ENCODE measurements at regions not wholly inside any gene's neighbourhood (a gene's known extent, or its start where the extent isn't known, plus 50 kb on each side); places are given as distances from the start of the nearest gene placed in this dataset.
"Not testable (repeated sequence)": the region's sequence is repeated elsewhere in the genome, so short reads cannot be mapped to it uniquely, and the experiment has no call there.

GRCh38 chr4:170589597-170590191, 499.9 kb upstream of the AADAT start:
- DNase-seq (ENCODE audit: low spot score): peak; percentile 22

GRCh38 chr4:170581969-170582368, 492.2 kb upstream of the AADAT start:
- DNase-seq (ENCODE audit: low spot score): no peak

GRCh38 chr4:170581322-170581721, 491.6 kb upstream of the AADAT start:
- DNase-seq (ENCODE audit: low spot score): no peak

GRCh38 chr4:170580651-170581050, 490.9 kb upstream of the AADAT start:
- no peak for DNase-seq (ENCODE audit: low spot score)

GRCh38 chr4:170538821-170539473, 449.2 kb upstream of the AADAT start:
- DNase-seq (ENCODE audit: low spot score): no peak

GRCh38 chr4:170529748-170530722, 440.3 kb upstream of the AADAT start:
- no peak for DNase-seq (ENCODE audit: low spot score)

- DNase-seq (ENCODE audit: low spot score): no peak
These were observed 436.7 kb upstream of the AADAT start for GRCh38 chr4:170526471-170526870.

- no peak for DNase-seq (ENCODE audit: low spot score)
These were observed 432.7 kb upstream of the AADAT start for GRCh38 chr4:170522427-170522970.

GRCh38 chr4:170497689-170498088, 407.9 kb upstream of the AADAT start:
- DNase-seq (ENCODE audit: low spot score): no peak

GRCh38 chr4:170497112-170497511, 407.4 kb upstream of the AADAT start:
- peak; percentile 6 for DNase-seq (ENCODE audit: low spot score)

- DNase-seq (ENCODE audit: low spot score): no peak
These were observed 402.2 kb upstream of the AADAT start for GRCh38 chr4:170491981-170492380.

GRCh38 chr4:170476351-170476750, 386.6 kb upstream of the AADAT start:
- DNase-seq (ENCODE audit: low spot score): no peak

- no peak for DNase-seq (ENCODE audit: low spot score)
These were observed 375.7 kb upstream of the AADAT start for GRCh38 chr4:170465429-170465828.

GRCh38 chr4:170464614-170465197, 374.9 kb upstream of the AADAT start:
- DNase-seq (ENCODE audit: low spot score): no peak

GRCh38 chr4:170446782-170447181, 357.0 kb upstream of the AADAT start:
- no peak for DNase-seq (ENCODE audit: low spot score)

- DNase-seq (ENCODE audit: low spot score): not testable (repeated sequence)
These were observed 351.4 kb upstream of the AADAT start for GRCh38 chr4:170441146-170441545.

GRCh38 chr4:170428929-170429328, 339.2 kb upstream of the AADAT start:
- DNase-seq (ENCODE audit: low spot score): no peak

GRCh38 chr4:170425521-170426143, 335.9 kb upstream of the AADAT start:
- no peak for DNase-seq (ENCODE audit: low spot score)

- no peak for DNase-seq (ENCODE audit: low spot score)
These were observed 335.3 kb upstream of the AADAT start for GRCh38 chr4:170425040-170425439.

GRCh38 chr4:170423137-170423536, 333.4 kb upstream of the AADAT start:
- no peak for DNase-seq (ENCODE audit: low spot score)

GRCh38 chr4:170420255-170420693, 330.5 kb upstream of the AADAT start:
- DNase-seq (ENCODE audit: low spot score): no peak

GRCh38 chr4:170414961-170415360, 325.2 kb upstream of the AADAT start:
- no peak for DNase-seq (ENCODE audit: low spot score)

All from HuH-7 (cell line).